ENCODE measurements at regions not wholly inside any gene's neighbourhood (a gene's known extent, or its start where the extent isn't known, plus 50 kb on each side); places are given as distances from the start of the nearest gene placed in this dataset.

GRCh38 chr2:8059255-8059654, 622.6 kb upstream of the ID2 start:
- Histone ChIP-seq H3K9ac (ENCODE audit: low read length) (no peak overlapping the region), H3K9me2 (ENCODE audit: insufficient read depth, low read length) (no peaks in the 10 kb centered on the region), H3K27me3 (ENCODE audit: insufficient read depth, low read depth, low read length) (no peaks in the 10 kb centered on the region), H3K4me2 (ENCODE audit: low read length) (no peak overlapping the region), H3K79me2 (replicated peaks; ENCODE audit: insufficient read depth, low read length) (no peaks in the 10 kb centered on the region), H3K9me3 (ENCODE audit: low read length) (peaks cover 6% of the 10 kb centered on the region), H3F3A (ENCODE audit: insufficient read depth, low read length, poor library complexity, severe bottlenecking) (no peaks in the 10 kb centered on the region), H3K4me3 (ENCODE audit: low read length) (no peak overlapping the region), H3K36me3 (ENCODE audit: insufficient read depth, low read length) (no peaks in the 10 kb centered on the region), H4K20me1 (ENCODE audit: insufficient read depth) (no peaks in the 10 kb centered on the region), H3K27ac (ENCODE audit: low read length) (no peak overlapping the region), H2AFZ (ENCODE audit: low read depth, low read length) (no peak overlapping the region)
- TF ChIP-seq REST (IDR thresholded peaks at IDR 0.05; ENCODE audit: borderline replicate concordance) (no peak), POLR2AphosphoS5 (IDR thresholded peaks at IDR 0.05) (no peak), EZH2 (IDR thresholded peaks at IDR 0.05; ENCODE audit: borderline replicate concordance, insufficient read depth, low read length, poor library complexity, severe bottlenecking) (no peak), SMC3 (conservative IDR thresholded peaks at IDR 0.05; ENCODE audit: poor library complexity) (no peak), TAF1 (IDR thresholded peaks at IDR 0.05; ENCODE audit: low read depth) (no peak), EP300 (conservative IDR thresholded peaks at IDR 0.05; ENCODE audit: poor library complexity, severe bottlenecking) (no peak), RAD21 (conservative IDR thresholded peaks at IDR 0.05) (no peak), MXI1 (conservative IDR thresholded peaks at IDR 0.05; ENCODE audit: poor library complexity, severe bottlenecking) (no peak)
- TF ChIP-seq, protein P1, sequence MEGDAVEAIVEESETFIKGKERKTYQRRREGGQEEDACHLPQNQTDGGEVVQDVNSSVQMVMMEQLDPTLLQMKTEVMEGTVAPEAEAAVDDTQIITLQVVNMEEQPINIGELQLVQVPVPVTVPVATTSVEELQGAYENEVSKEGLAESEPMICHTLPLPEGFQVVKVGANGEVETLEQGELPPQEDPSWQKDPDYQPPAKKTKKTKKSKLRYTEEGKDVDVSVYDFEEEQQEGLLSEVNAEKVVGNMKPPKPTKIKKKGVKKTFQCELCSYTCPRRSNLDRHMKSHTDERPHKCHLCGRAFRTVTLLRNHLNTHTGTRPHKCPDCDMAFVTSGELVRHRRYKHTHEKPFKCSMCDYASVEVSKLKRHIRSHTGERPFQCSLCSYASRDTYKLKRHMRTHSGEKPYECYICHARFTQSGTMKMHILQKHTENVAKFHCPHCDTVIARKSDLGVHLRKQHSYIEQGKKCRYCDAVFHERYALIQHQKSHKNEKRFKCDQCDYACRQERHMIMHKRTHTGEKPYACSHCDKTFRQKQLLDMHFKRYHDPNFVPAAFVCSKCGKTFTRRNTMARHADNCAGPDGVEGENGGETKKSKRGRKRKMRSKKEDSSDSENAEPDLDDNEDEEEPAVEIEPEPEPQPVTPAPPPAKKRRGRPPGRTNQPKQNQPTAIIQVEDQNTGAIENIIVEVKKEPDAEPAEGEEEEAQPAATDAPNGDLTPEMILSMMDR (IDR thresholded peaks at IDR 0.05; ENCODE audit: poor library complexity, severe bottlenecking): no peak

GRCh38 chr2:8059794-8060193, 622.1 kb upstream of the ID2 start:
- Histone ChIP-seq H3K9ac (ENCODE audit: low read length) (no peak overlapping the region), H3K4me3 (ENCODE audit: low read length) (no peak overlapping the region), H3K27ac (ENCODE audit: low read length) (no peak overlapping the region), H2AFZ (ENCODE audit: low read depth, low read length) (no peak overlapping the region), H3K27me3 (ENCODE audit: insufficient read depth, low read depth, low read length) (no peaks in the 10 kb centered on the region), H4K20me1 (ENCODE audit: insufficient read depth) (no peaks in the 10 kb centered on the region), H3K36me3 (ENCODE audit: insufficient read depth, low read length) (no peaks in the 10 kb centered on the region), H3K4me2 (ENCODE audit: low read length) (no peak overlapping the region), H3K79me2 (replicated peaks; ENCODE audit: insufficient read depth, low read length) (no peaks in the 10 kb centered on the region), H3K9me2 (ENCODE audit: insufficient read depth, low read length) (no peaks in the 10 kb centered on the region), H3F3A (ENCODE audit: insufficient read depth, low read length, poor library complexity, severe bottlenecking) (no peaks in the 10 kb centered on the region), H3K9me3 (ENCODE audit: low read length) (peaks cover 6% of the 10 kb centered on the region)
- TF ChIP-seq MXI1 (conservative IDR thresholded peaks at IDR 0.05; ENCODE audit: poor library complexity, severe bottlenecking) (no peak), REST (IDR thresholded peaks at IDR 0.05; ENCODE audit: borderline replicate concordance) (no peak), TAF1 (IDR thresholded peaks at IDR 0.05; ENCODE audit: low read depth) (no peak), RAD21 (conservative IDR thresholded peaks at IDR 0.05) (no peak), EP300 (conservative IDR thresholded peaks at IDR 0.05; ENCODE audit: poor library complexity, severe bottlenecking) (no peak), POLR2AphosphoS5 (IDR thresholded peaks at IDR 0.05) (no peak), EZH2 (IDR thresholded peaks at IDR 0.05; ENCODE audit: borderline replicate concordance, insufficient read depth, low read length, poor library complexity, severe bottlenecking) (no peak)
- TF ChIP-seq, protein P1 (IDR thresholded peaks at IDR 0.05; ENCODE audit: poor library complexity, severe bottlenecking): no peak

Measured in neural cell (in vitro differentiated cells).